Adrenal gland (tissue), 9 donors: ENCODE measurements at regions not wholly inside any gene's neighbourhood (a gene's known extent, or its start where the extent isn't known, plus 50 kb on each side); places are given as distances from the start of the nearest gene placed in this dataset.

Experiments
- DNase-seq, 7 donors: peaks; one replicate each; pipeline ENCODE4 v3.0.0-alpha.2; 2019 to 2020
- H3K27ac ChIP-seq, 5 donors: fragments of 200-600 bp; sonication (generic) in 4 of 5; 1 replicate in 3 of 5; 2 replicates in 2 of 5; pipeline versions ENCODE4 v1.5.1 to v1.8.0; 2016 to 2020; ENCODE audit warnings: mild to moderate bottlenecking in 1 of 5
- H3K27me3 ChIP-seq: fragments of 200-600 bp; 2 replicates; pipeline ENCODE4 v1.8.0; 2021
- H3K36me3 ChIP-seq, 2 donors: fragments of 200-600 bp; replicated peaks in 1 of 2; 1 replicate in 1 of 2; 2 replicates in 1 of 2; pipeline versions ENCODE4 v1.5.1 to v1.8.0; 2018 to 2022
- H3K4me1 ChIP-seq, 2 donors: fragments of 200-600 bp; replicated peaks in 1 of 2; 1 replicate in 1 of 2; 2 replicates in 1 of 2; pipeline versions ENCODE4 v1.5.1 to v1.8.0; 2018 to 2021
- H3K4me3 ChIP-seq, 4 donors: fragments of 200-600 bp; sonication (generic) in 3 of 4; one replicate each; pipeline ENCODE4 v1.5.1; 2016 to 2018
- H3K9me3 ChIP-seq, 3 donors: fragments of 200-600 bp; sonication (generic) in 1 of 3; replicated peaks in 1 of 3; 1 replicate in 2 of 3; 2 replicates in 1 of 3; pipeline versions ENCODE4 v1.5.1 to v1.8.0; 2016 to 2021
- CTCF ChIP-seq, 6 experiments: fragments of 450-650 bp in 4 of 6; fragments of 200-600 bp in 2 of 6; sonication (generic) in 1 of 6; IDR thresholded peaks; 1 replicate in 5 of 6; 2 replicates in 1 of 6; pipeline versions ENCODE4 v1.5.1 to v1.8.0; 2016 to 2021; ENCODE audit warnings: antibody characterized with exemption in 6 of 6, mild to moderate bottlenecking in 2 of 6, moderate library complexity in 1 of 6
- POLR2A ChIP-seq, 2 donors: fragments of 450-650 bp; IDR thresholded peaks; one replicate each; pipeline ENCODE4 v1.6.1; 2017; ENCODE audit warnings: antibody characterized with exemption in 2 of 2, mild to moderate bottlenecking in 2 of 2, moderate library complexity in 1 of 2
- WGBS, 4 donors: extraction: QIAGEN DNeasy Blood & Tissue Kit in 2 of 4; methylation state at CpG; one replicate each; pipeline versions ENCODE4 v1.1.5 to v1.1.7; 2013 to 2017; 5-methylcytosine and 5-hydroxymethylcytosine counted together
- intact Hi-C, 2 donors: fragments of 100-400 bp; cut with DNase I; formaldehyde crosslinking; loops; one replicate each; pipeline versions ENCODE4 v1.14.1 to v1.15.0; 2022 to 2023
- donor health status: healthy with polysubstance abuse.
- donor health status: Bipolar disorder and iron deficiency.
- donor health status: DM: yes; HTN: yes; CAD: no.
- donor health status: DM: no; HTN: no; CAD: no.
- donor health status: DM: no; HTN: no; CAD: no.

GRCh38 chrX:8232406-8232805 is 61.3 kb upstream of the VCX2 start:
- no peaks in the 10 kb centered on the region for H3K27me3 ChIP-seq
- DNase-seq, result no peak
- 75 to 83% (median 82%) methylated on average over 2 of the region's 2 CpGs for WGBS, 4 donors
- no peak overlapping the region for H3K4me3 ChIP-seq
- intact Hi-C loops, result no loop called here
- TF ChIP-seq CTCF (IDR thresholded peaks at IDR 0.05), result no peak
- TF ChIP-seq POLR2A (IDR thresholded peaks at IDR 0.05), result no peak
- H3K27ac ChIP-seq, result no peak overlapping the region
- H3K4me1 ChIP-seq, result no peaks in the 10 kb centered on the region
- H3K36me3 ChIP-seq, result no peaks in the 10 kb centered on the region
- H3K9me3 ChIP-seq, result no peaks in the 10 kb centered on the region

- no peaks in the 10 kb centered on the region for H3K36me3 ChIP-seq
- TF ChIP-seq CTCF (IDR thresholded peaks at IDR 0.05), result no peak
- no peak for TF ChIP-seq POLR2A (IDR thresholded peaks at IDR 0.05)
- H3K9me3 ChIP-seq, result no peaks in the 10 kb centered on the region
- H3K27ac ChIP-seq, result no peak overlapping the region
- no peaks in the 10 kb centered on the region for H3K27me3 ChIP-seq
- H3K4me1 ChIP-seq, result no peaks in the 10 kb centered on the region
- DNase-seq, result no peak
- intact Hi-C loops, result no loop called here
- 82 to 95% (median 93%) methylated on average over 2 of the region's 2 CpGs for WGBS, 4 donors
- H3K4me3 ChIP-seq, result no peak overlapping the region
These were observed 62.0 kb upstream of the VCX2 start for GRCh38 chrX:8233091-8233490.

- intact Hi-C loops, result no loop called here
- Histone ChIP-seq H3K27ac (no peak overlapping the region), H3K4me1 (no peaks in the 10 kb centered on the region), H3K36me3 (no peaks in the 10 kb centered on the region), H3K27me3 (no peaks in the 10 kb centered on the region), H3K4me3 (no peak overlapping the region), H3K9me3 (no peaks in the 10 kb centered on the region)
- TF ChIP-seq POLR2A (IDR thresholded peaks at IDR 0.05), result no peak
- no peak for TF ChIP-seq CTCF (IDR thresholded peaks at IDR 0.05)
- DNase-seq, result no peak
These were observed 64.0 kb upstream of the VCX2 start for GRCh38 chrX:8235026-8235425.

GRCh38 chrX:8237718-8238117 is 66.7 kb upstream of the VCX2 start:
- 88 to 97% (median 93%) methylated on average over 6 of the region's 6 CpGs for WGBS, 4 donors

More at GRCh38 chrX:8237718-8238117, 66.7 kb upstream of the VCX2 start:
- no peak overlapping the region for H3K4me3 ChIP-seq
- no peaks in the 10 kb centered on the region for H3K36me3 ChIP-seq
- H3K4me1 ChIP-seq, result no peaks in the 10 kb centered on the region
- TF ChIP-seq POLR2A (IDR thresholded peaks at IDR 0.05) (no peak), CTCF (IDR thresholded peaks at IDR 0.05) (no peak)
- H3K9me3 ChIP-seq, result no peaks in the 10 kb centered on the region
- DNase-seq, result no peak
- intact Hi-C loops, result no loop called here
- no peak overlapping the region for H3K27ac ChIP-seq
- H3K27me3 ChIP-seq, result no peaks in the 10 kb centered on the region
